ENCODE measurements at regions not wholly inside any gene's neighbourhood (a gene's known extent, or its start where the extent isn't known, plus 50 kb on each side); places are given as distances from the start of the nearest gene placed in this dataset.

- DNase-seq (ENCODE audit: insufficient read length, low spot score) = no peak
- FAIRE-seq = no peak
- TF ChIP-seq PAX5 (IDR thresholded peaks at IDR 0.05; ENCODE audit: insufficient read depth, low read length, severe bottlenecking) = no peak
- TF ChIP-seq TAF1 (IDR thresholded peaks at IDR 0.05; ENCODE audit: low read depth, low read length) = no peak
- no peak for TF ChIP-seq POLR2AphosphoS5 (IDR thresholded peaks at IDR 0.05; ENCODE audit: low read depth, low read length)
- TF ChIP-seq POU2F2 (IDR thresholded peaks at IDR 0.05; ENCODE audit: low read depth, low read length) = no peak
- no peak for TF ChIP-seq POLR2A (IDR thresholded peaks at IDR 0.05; ENCODE audit: low read depth, low read length)
- TF ChIP-seq SPI1 (IDR thresholded peaks at IDR 0.05; ENCODE audit: low read depth, low read length) = no peak
Observed at GRCh38 chr11:27848423-27848822, 148.2 kb upstream of the BDNF start.

GRCh38 chr11:27847496-27847895 lies 147.2 kb upstream of the BDNF start:
- no peak for FAIRE-seq
- no peak for DNase-seq (ENCODE audit: insufficient read length, low spot score)
- TF ChIP-seq PAX5 (IDR thresholded peaks at IDR 0.05; ENCODE audit: insufficient read depth, low read length, severe bottlenecking) (no peak), TAF1 (IDR thresholded peaks at IDR 0.05; ENCODE audit: low read depth, low read length) (no peak)

GRCh38 chr11:27842290-27842689 lies 142.0 kb upstream of the BDNF start:
- FAIRE-seq (no peak), DNase-seq (ENCODE audit: insufficient read length, low spot score) (no peak)
- TF ChIP-seq SPI1 (IDR thresholded peaks at IDR 0.05; ENCODE audit: low read depth, low read length) = no peak
- no peak for TF ChIP-seq PAX5 (IDR thresholded peaks at IDR 0.05; ENCODE audit: insufficient read depth, low read length, severe bottlenecking)
- no peak for TF ChIP-seq POLR2A (IDR thresholded peaks at IDR 0.05; ENCODE audit: low read depth, low read length)
- no peak for TF ChIP-seq POLR2AphosphoS5 (IDR thresholded peaks at IDR 0.05; ENCODE audit: low read depth, low read length)
- TF ChIP-seq TAF1 (IDR thresholded peaks at IDR 0.05; ENCODE audit: low read depth, low read length) = no peak
- TF ChIP-seq POU2F2 (IDR thresholded peaks at IDR 0.05; ENCODE audit: low read depth, low read length) = no peak

GRCh38 chr11:27841023-27841422 lies 140.8 kb upstream of the BDNF start:
- DNase-seq (ENCODE audit: insufficient read length, low spot score) (no peak), FAIRE-seq (no peak)
- TF ChIP-seq POLR2AphosphoS5 (IDR thresholded peaks at IDR 0.05; ENCODE audit: low read depth, low read length) (no peak), SPI1 (IDR thresholded peaks at IDR 0.05; ENCODE audit: low read depth, low read length) (no peak), POU2F2 (IDR thresholded peaks at IDR 0.05; ENCODE audit: low read depth, low read length) (no peak), PAX5 (IDR thresholded peaks at IDR 0.05; ENCODE audit: insufficient read depth, low read length, severe bottlenecking) (no peak), TAF1 (IDR thresholded peaks at IDR 0.05; ENCODE audit: low read depth, low read length) (no peak), POLR2A (IDR thresholded peaks at IDR 0.05; ENCODE audit: low read depth, low read length) (no peak)

- DNase-seq (ENCODE audit: insufficient read length, low spot score) = no peak
- TF ChIP-seq SPI1 (IDR thresholded peaks at IDR 0.05; ENCODE audit: low read depth, low read length) = no peak
- TF ChIP-seq TAF1 (IDR thresholded peaks at IDR 0.05; ENCODE audit: low read depth, low read length) = no peak
- no peak for TF ChIP-seq POU2F2 (IDR thresholded peaks at IDR 0.05; ENCODE audit: low read depth, low read length)
- no peak for TF ChIP-seq POLR2A (IDR thresholded peaks at IDR 0.05; ENCODE audit: low read depth, low read length)
- no peak for TF ChIP-seq POLR2AphosphoS5 (IDR thresholded peaks at IDR 0.05; ENCODE audit: low read depth, low read length)
- TF ChIP-seq PAX5 (IDR thresholded peaks at IDR 0.05; ENCODE audit: insufficient read depth, low read length, severe bottlenecking) = no peak
- FAIRE-seq = no peak
Observed at GRCh38 chr11:27839226-27839913, 139.1 kb upstream of the BDNF start.

GRCh38 chr11:27838674-27839073 lies 138.4 kb upstream of the BDNF start:
- FAIRE-seq (no peak), DNase-seq (ENCODE audit: insufficient read length, low spot score) (no peak)
- TF ChIP-seq POLR2AphosphoS5 (IDR thresholded peaks at IDR 0.05; ENCODE audit: low read depth, low read length) (no peak), SPI1 (IDR thresholded peaks at IDR 0.05; ENCODE audit: low read depth, low read length) (no peak), PAX5 (IDR thresholded peaks at IDR 0.05; ENCODE audit: insufficient read depth, low read length, severe bottlenecking) (no peak)

- TF ChIP-seq SPI1 (IDR thresholded peaks at IDR 0.05; ENCODE audit: low read depth, low read length) (0 out of 2 replicates have a peak, but pooled peaks have one; percentile 10), POU2F2 (IDR thresholded peaks at IDR 0.05; ENCODE audit: low read depth, low read length) (no peak)
- FAIRE-seq = peak; percentile 23
- DNase-seq (ENCODE audit: insufficient read length, low spot score) = no peak
Observed at GRCh38 chr11:27837895-27838563, 137.8 kb upstream of the BDNF start.

- DNase-seq (ENCODE audit: insufficient read length, low spot score) (no peak), FAIRE-seq (no peak)
- TF ChIP-seq POLR2A (IDR thresholded peaks at IDR 0.05; ENCODE audit: low read depth, low read length) = no peak
- no peak for TF ChIP-seq POLR2AphosphoS5 (IDR thresholded peaks at IDR 0.05; ENCODE audit: low read depth, low read length)
- no peak for TF ChIP-seq SPI1 (IDR thresholded peaks at IDR 0.05; ENCODE audit: low read depth, low read length)
- no peak for TF ChIP-seq POU2F2 (IDR thresholded peaks at IDR 0.05; ENCODE audit: low read depth, low read length)
- no peak for TF ChIP-seq PAX5 (IDR thresholded peaks at IDR 0.05; ENCODE audit: insufficient read depth, low read length, severe bottlenecking)
- TF ChIP-seq TAF1 (IDR thresholded peaks at IDR 0.05; ENCODE audit: low read depth, low read length) = no peak
Observed at GRCh38 chr11:27830206-27830605, 130.0 kb upstream of the BDNF start.

- FAIRE-seq (no peak), DNase-seq (ENCODE audit: insufficient read length, low spot score) (no peak)
- TF ChIP-seq POU2F2 (IDR thresholded peaks at IDR 0.05; ENCODE audit: low read depth, low read length) (no peak), POLR2AphosphoS5 (IDR thresholded peaks at IDR 0.05; ENCODE audit: low read depth, low read length) (no peak), TAF1 (IDR thresholded peaks at IDR 0.05; ENCODE audit: low read depth, low read length) (no peak), SPI1 (IDR thresholded peaks at IDR 0.05; ENCODE audit: low read depth, low read length) (no peak), POLR2A (IDR thresholded peaks at IDR 0.05; ENCODE audit: low read depth, low read length) (no peak), PAX5 (IDR thresholded peaks at IDR 0.05; ENCODE audit: insufficient read depth, low read length, severe bottlenecking) (no peak)
Observed at GRCh38 chr11:27820249-27820648, 120.0 kb upstream of the BDNF start.

- FAIRE-seq = no peak
- DNase-seq (ENCODE audit: insufficient read length, low spot score) = no peak
- TF ChIP-seq POU2F2 (IDR thresholded peaks at IDR 0.05; ENCODE audit: low read depth, low read length) = no peak
- TF ChIP-seq TAF1 (IDR thresholded peaks at IDR 0.05; ENCODE audit: low read depth, low read length) = no peak
- TF ChIP-seq POLR2A (IDR thresholded peaks at IDR 0.05; ENCODE audit: low read depth, low read length) = no peak
- TF ChIP-seq POLR2AphosphoS5 (IDR thresholded peaks at IDR 0.05; ENCODE audit: low read depth, low read length) = no peak
- no peak for TF ChIP-seq SPI1 (IDR thresholded peaks at IDR 0.05; ENCODE audit: low read depth, low read length)
- no peak for TF ChIP-seq PAX5 (IDR thresholded peaks at IDR 0.05; ENCODE audit: insufficient read depth, low read length, severe bottlenecking)
Observed at GRCh38 chr11:27816197-27816596, 115.9 kb upstream of the BDNF start.
